ENCODE measurements at regions not wholly inside any gene's neighbourhood (a gene's known extent, or its start where the extent isn't known, plus 50 kb on each side); places are given as distances from the start of the nearest gene placed in this dataset.
A peak's percentile ranks its signal among the peaks of the same experiment; 100 is the strongest.

GRCh38 chr9:88280816-88281382 is 107.3 kb upstream of the SPIN1 start:
- Mint-ChIP-seq H3K4me1 (peaks cover 14% of the 10 kb centered on the region), H3K36me3 (ENCODE audit: low read depth) (peaks cover 6% of the 10 kb centered on the region), H3K27me3 (ENCODE audit: low read depth) (no peaks in the 10 kb centered on the region), H3K4me3 (no peak overlapping the region), H3K27ac (ENCODE audit: unreplicated experiment) (peak overlapping the region; percentile 31), H3K9me3 (peaks cover 16% of the 10 kb centered on the region)
- DNase-seq (ENCODE audit: low read depth, low spot score), result peak; percentile 19
- TF ChIP-seq, protein P1, sequence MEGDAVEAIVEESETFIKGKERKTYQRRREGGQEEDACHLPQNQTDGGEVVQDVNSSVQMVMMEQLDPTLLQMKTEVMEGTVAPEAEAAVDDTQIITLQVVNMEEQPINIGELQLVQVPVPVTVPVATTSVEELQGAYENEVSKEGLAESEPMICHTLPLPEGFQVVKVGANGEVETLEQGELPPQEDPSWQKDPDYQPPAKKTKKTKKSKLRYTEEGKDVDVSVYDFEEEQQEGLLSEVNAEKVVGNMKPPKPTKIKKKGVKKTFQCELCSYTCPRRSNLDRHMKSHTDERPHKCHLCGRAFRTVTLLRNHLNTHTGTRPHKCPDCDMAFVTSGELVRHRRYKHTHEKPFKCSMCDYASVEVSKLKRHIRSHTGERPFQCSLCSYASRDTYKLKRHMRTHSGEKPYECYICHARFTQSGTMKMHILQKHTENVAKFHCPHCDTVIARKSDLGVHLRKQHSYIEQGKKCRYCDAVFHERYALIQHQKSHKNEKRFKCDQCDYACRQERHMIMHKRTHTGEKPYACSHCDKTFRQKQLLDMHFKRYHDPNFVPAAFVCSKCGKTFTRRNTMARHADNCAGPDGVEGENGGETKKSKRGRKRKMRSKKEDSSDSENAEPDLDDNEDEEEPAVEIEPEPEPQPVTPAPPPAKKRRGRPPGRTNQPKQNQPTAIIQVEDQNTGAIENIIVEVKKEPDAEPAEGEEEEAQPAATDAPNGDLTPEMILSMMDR (conservative IDR thresholded peaks at IDR 0.05), result no peak

GRCh38 chr9:88278036-88278435 is 110.2 kb upstream of the SPIN1 start:
- Mint-ChIP-seq H3K4me1 (peaks cover 14% of the 10 kb centered on the region), H3K4me3 (no peak overlapping the region)
- DNase-seq (ENCODE audit: low read depth, low spot score), result no peak

DNA sequence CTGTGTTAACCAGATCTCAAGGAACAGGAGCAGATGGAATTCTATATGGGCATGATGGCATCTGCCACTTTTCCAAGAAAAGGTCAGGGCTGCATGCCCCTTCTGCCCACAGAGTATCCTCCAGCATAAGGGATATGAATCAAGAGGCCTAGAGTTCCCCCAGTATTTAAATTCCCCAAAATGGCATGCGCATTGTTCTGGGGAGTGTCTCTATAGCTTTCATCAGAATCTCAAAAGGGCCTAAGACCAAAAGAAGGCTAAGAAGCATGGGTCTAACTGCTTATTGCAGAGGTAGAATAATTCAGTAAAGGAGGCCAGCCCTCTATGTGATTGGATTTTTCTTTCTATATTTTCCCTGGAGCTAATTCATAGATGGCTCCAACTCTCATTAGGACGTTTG is 114.2 kb upstream of the SPIN1 start:
- Mint-ChIP-seq H3K4me3 (no peak overlapping the region), H3K27ac (ENCODE audit: unreplicated experiment) (peak overlapping the region; percentile 6), H3K4me1 (no peaks in the 10 kb centered on the region), H3K36me3 (ENCODE audit: low read depth) (no peaks in the 10 kb centered on the region), H3K27me3 (ENCODE audit: low read depth) (no peaks in the 10 kb centered on the region), H3K9me3 (no peaks in the 10 kb centered on the region)
- DNase-seq (ENCODE audit: low read depth, low spot score), result no peak
- TF ChIP-seq, protein P1 (conservative IDR thresholded peaks at IDR 0.05), result no peak

More at GRCh38 chr9:88278036-88278435, 110.2 kb upstream of the SPIN1 start:
- H3K9me3 Mint-ChIP-seq, result no peaks in the 10 kb centered on the region
- H3K27me3 Mint-ChIP-seq (ENCODE audit: low read depth), result no peaks in the 10 kb centered on the region
- no peak overlapping the region for H3K27ac Mint-ChIP-seq (ENCODE audit: unreplicated experiment)
- H3K36me3 Mint-ChIP-seq (ENCODE audit: low read depth), result no peaks in the 10 kb centered on the region
- TF ChIP-seq, protein P1 (conservative IDR thresholded peaks at IDR 0.05), result no peak

GRCh38 chr9:88272986-88273385 is 115.3 kb upstream of the SPIN1 start:
- DNase-seq (ENCODE audit: low read depth, low spot score), result no peak
- no peak overlapping the region for H3K4me3 Mint-ChIP-seq
- H3K27me3 Mint-ChIP-seq (ENCODE audit: low read depth), result no peaks in the 10 kb centered on the region
- no peak overlapping the region for H3K27ac Mint-ChIP-seq (ENCODE audit: unreplicated experiment)
- H3K9me3 Mint-ChIP-seq, result no peaks in the 10 kb centered on the region
- TF ChIP-seq, protein P1 (conservative IDR thresholded peaks at IDR 0.05), result no peak
- no peaks in the 10 kb centered on the region for H3K4me1 Mint-ChIP-seq
- no peaks in the 10 kb centered on the region for H3K36me3 Mint-ChIP-seq (ENCODE audit: low read depth)

GRCh38 chr9:88270413-88270812 is 117.8 kb upstream of the SPIN1 start:
- Mint-ChIP-seq H3K36me3 (ENCODE audit: low read depth) (no peaks in the 10 kb centered on the region), H3K27me3 (ENCODE audit: low read depth) (no peaks in the 10 kb centered on the region), H3K4me3 (no peak overlapping the region), H3K9me3 (no peaks in the 10 kb centered on the region), H3K4me1 (no peaks in the 10 kb centered on the region), H3K27ac (ENCODE audit: unreplicated experiment) (peak overlapping the region; percentile 13)
- TF ChIP-seq, protein P1 (conservative IDR thresholded peaks at IDR 0.05), result no peak
- no peak for DNase-seq (ENCODE audit: low read depth, low spot score)
